ENCODE measurements at regions not wholly inside any gene's neighbourhood (a gene's known extent, or its start where the extent isn't known, plus 50 kb on each side); places are given as distances from the start of the nearest gene placed in this dataset.

DNA sequence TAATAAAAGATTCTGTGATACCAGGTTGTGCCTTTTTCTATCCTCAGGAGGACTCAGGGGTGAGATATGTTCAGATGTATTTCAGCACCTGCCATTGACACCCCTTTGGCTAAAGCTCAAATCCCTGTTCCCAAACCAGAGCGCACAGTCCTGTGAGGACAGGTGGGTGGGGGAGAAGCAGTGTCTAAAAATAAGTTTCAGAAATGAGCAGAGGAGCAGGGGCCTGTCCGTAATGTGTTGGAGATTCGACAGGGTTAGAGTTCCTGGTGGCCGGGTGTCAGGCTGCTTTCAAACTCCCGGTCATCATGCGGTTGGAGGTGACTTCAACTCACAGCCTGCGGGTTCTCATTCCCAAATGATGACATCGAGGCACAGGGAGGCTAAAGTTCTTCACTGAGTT is 211.5 kb downstream of the KLF6 start:
- TF ChIP-seq, protein P1, sequence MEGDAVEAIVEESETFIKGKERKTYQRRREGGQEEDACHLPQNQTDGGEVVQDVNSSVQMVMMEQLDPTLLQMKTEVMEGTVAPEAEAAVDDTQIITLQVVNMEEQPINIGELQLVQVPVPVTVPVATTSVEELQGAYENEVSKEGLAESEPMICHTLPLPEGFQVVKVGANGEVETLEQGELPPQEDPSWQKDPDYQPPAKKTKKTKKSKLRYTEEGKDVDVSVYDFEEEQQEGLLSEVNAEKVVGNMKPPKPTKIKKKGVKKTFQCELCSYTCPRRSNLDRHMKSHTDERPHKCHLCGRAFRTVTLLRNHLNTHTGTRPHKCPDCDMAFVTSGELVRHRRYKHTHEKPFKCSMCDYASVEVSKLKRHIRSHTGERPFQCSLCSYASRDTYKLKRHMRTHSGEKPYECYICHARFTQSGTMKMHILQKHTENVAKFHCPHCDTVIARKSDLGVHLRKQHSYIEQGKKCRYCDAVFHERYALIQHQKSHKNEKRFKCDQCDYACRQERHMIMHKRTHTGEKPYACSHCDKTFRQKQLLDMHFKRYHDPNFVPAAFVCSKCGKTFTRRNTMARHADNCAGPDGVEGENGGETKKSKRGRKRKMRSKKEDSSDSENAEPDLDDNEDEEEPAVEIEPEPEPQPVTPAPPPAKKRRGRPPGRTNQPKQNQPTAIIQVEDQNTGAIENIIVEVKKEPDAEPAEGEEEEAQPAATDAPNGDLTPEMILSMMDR (IDR thresholded peaks at IDR 0.05; ENCODE audit: low read length) = no peak
- TF ChIP-seq EZH2 (IDR thresholded peaks at IDR 0.05; ENCODE audit: borderline replicate concordance, low read length) = no peak
